ENCODE measurements at regions not wholly inside any gene's neighbourhood (a gene's known extent, or its start where the extent isn't known, plus 50 kb on each side); places are given as distances from the start of the nearest gene placed in this dataset.

- Histone ChIP-seq H3K4me1 (no peaks in the 10 kb centered on the region), H3K27ac (no peak overlapping the region), H3K9me3 (no peaks in the 10 kb centered on the region), H3K27me3 (no peaks in the 10 kb centered on the region), H3K4me3 (no peak overlapping the region), H3K36me3 (no peaks in the 10 kb centered on the region)
- TF ChIP-seq CTCF (IDR thresholded peaks at IDR 0.05) (no peak), EP300 (IDR thresholded peaks at IDR 0.05) (no peak), POLR2A (IDR thresholded peaks at IDR 0.05) (no peak), POLR2AphosphoS5 (IDR thresholded peaks at IDR 0.05) (no peak)
- WGBS, 2 donors: 75 to 85% methylated on average over 5 of the region's 5 CpGs
- DNase-seq: no peak
- no peak for ATAC-seq (ENCODE audit: low FRiP score in 2 of 2)
Observed at GRCh38 chr4:167587361-167587760, 353.1 kb upstream of the SPOCK3 start.

- H3K27ac ChIP-seq: no peak overlapping the region
- no peaks in the 10 kb centered on the region for H3K9me3 ChIP-seq
- no peaks in the 10 kb centered on the region for H3K4me1 ChIP-seq
- H3K36me3 ChIP-seq: no peaks in the 10 kb centered on the region
- H3K4me3 ChIP-seq: no peak overlapping the region
- DNase-seq (no peak), ATAC-seq (ENCODE audit: low FRiP score in 2 of 2) (no peak)
- no peaks in the 10 kb centered on the region for H3K27me3 ChIP-seq
- WGBS, 2 donors: 83% methylated on average over 3 of the region's 3 CpGs
- TF ChIP-seq EP300 (IDR thresholded peaks at IDR 0.05): no peak
Observed at GRCh38 chr4:167595898-167596297, 361.6 kb upstream of the SPOCK3 start.

GRCh38 chr4:167602157-167602556 is 367.9 kb upstream of the SPOCK3 start:
- no peaks in the 10 kb centered on the region for H3K36me3 ChIP-seq
- DNase-seq (no peak), ATAC-seq (ENCODE audit: low FRiP score in 2 of 2) (no peak)
- 75 to 84% methylated on average over 2 of the region's 2 CpGs for WGBS, 2 donors
- no peaks in the 10 kb centered on the region for H3K27me3 ChIP-seq
- H3K4me3 ChIP-seq: no peak overlapping the region
- no peak overlapping the region for H3K27ac ChIP-seq
- no peak for TF ChIP-seq CTCF (IDR thresholded peaks at IDR 0.05)
- no peak for TF ChIP-seq POLR2AphosphoS5 (IDR thresholded peaks at IDR 0.05)
- TF ChIP-seq POLR2A (IDR thresholded peaks at IDR 0.05): no peak
- TF ChIP-seq EP300 (IDR thresholded peaks at IDR 0.05): no peak
- H3K4me1 ChIP-seq: no peaks in the 10 kb centered on the region
- H3K9me3 ChIP-seq: no peaks in the 10 kb centered on the region

- Histone ChIP-seq H3K4me3 (no peak overlapping the region), H3K9me3 (no peaks in the 10 kb centered on the region), H3K27me3 (no peaks in the 10 kb centered on the region), H3K27ac (no peak overlapping the region), H3K4me1 (no peaks in the 10 kb centered on the region), H3K36me3 (no peaks in the 10 kb centered on the region)
- no peak for DNase-seq
- 56 to 58% methylated on average over 4 of the region's 4 CpGs for WGBS, 2 donors
- no peak for TF ChIP-seq CTCF (IDR thresholded peaks at IDR 0.05)
- no peak for TF ChIP-seq POLR2AphosphoS5 (IDR thresholded peaks at IDR 0.05)
- no peak for TF ChIP-seq POLR2A (IDR thresholded peaks at IDR 0.05)
- TF ChIP-seq EP300 (IDR thresholded peaks at IDR 0.05): no peak
- no peak for ATAC-seq (ENCODE audit: low FRiP score in 2 of 2)
Observed at GRCh38 chr4:167606551-167606950, 372.3 kb upstream of the SPOCK3 start.

- Histone ChIP-seq H3K27me3 (no peaks in the 10 kb centered on the region), H3K4me1 (no peaks in the 10 kb centered on the region), H3K27ac (no peak overlapping the region), H3K9me3 (no peaks in the 10 kb centered on the region), H3K36me3 (no peaks in the 10 kb centered on the region), H3K4me3 (no peak overlapping the region)
- no peak for DNase-seq
- WGBS, 2 donors: 69 to 73% methylated on average over 3 of the region's 3 CpGs
- no peak for ATAC-seq (ENCODE audit: low FRiP score in 2 of 2)
- TF ChIP-seq POLR2A (IDR thresholded peaks at IDR 0.05) (no peak), CTCF (IDR thresholded peaks at IDR 0.05) (no peak), EP300 (IDR thresholded peaks at IDR 0.05) (no peak), POLR2AphosphoS5 (IDR thresholded peaks at IDR 0.05) (no peak)
Observed at GRCh38 chr4:167613381-167613780, 379.1 kb upstream of the SPOCK3 start.
